GM12878 (cell line): ENCODE measurements at regions not wholly inside any gene's neighbourhood (a gene's known extent, or its start where the extent isn't known, plus 50 kb on each side); places are given as distances from the start of the nearest gene placed in this dataset.

ENCODE experiments used
- ATAC-seq: fragments of 200-7000 bp; cut with Tn5 transposase; 3 replicates; pipeline ENCODE4 v1.9.1; 2020; ENCODE audit warnings: mild to moderate bottlenecking, moderate library complexity
- BruUV-seq: library from RNA; stranded (reverse); fragments of 400-500 nt; replicated peaks from 2 replicates; lab custom pipeline; 2021; lab: Mats Ljungman, UMichigan
- CTCF ChIA-PET: fragments of 300-600 bp; sonication (Branson Sonifier 250); formaldehyde crosslinking; extraction: SDS; loops from one replicate; lab custom pipeline; 2021; ENCODE audit warnings: inconsistent platforms; lab: Yijun Ruan, JAX
- POLR2A ChIA-PET: fragments of 350-600 bp; formaldehyde crosslinking; extraction: SDS; loops from one replicate; lab custom pipeline; 2021; ENCODE audit warnings: inconsistent platforms; lab: Charles Lee
- RAD21 ChIA-PET: fragments of 300-600 bp; sonication (Branson Sonifier 250); formaldehyde crosslinking; loops from one replicate; lab custom pipeline; 2023; ENCODE audit warnings: antibody characterized with exemption; ENCODE audit not compliant: unreplicated experiment; lab: Charles Lee
- SMC1A ChIA-PET: fragments of 300-600 bp; sonication (Branson Sonifier 250); formaldehyde crosslinking; loops from one replicate; lab custom pipeline; 2023; ENCODE audit not compliant: unreplicated experiment, uncharacterized antibody; lab: Charles Lee
- DNase-seq: peaks from one replicate; pipeline ENCODE4 v3.0.0-alpha.2; 2011; ENCODE audit warnings: low read depth, low spot score
- FAIRE-seq: peaks from 3 replicates; lab custom pipeline; 2011; peaks lifted over from hg19 to GRCh38; lab: Jason Lieb, UNC
- H2AFZ ChIP-seq: 2 replicates; pipeline ENCODE4 v1.6.0; 2011; ENCODE audit warnings: low read depth, low read length, control low read depth; ENCODE audit not compliant: control insufficient read depth
- H3K27ac ChIP-seq: 2 replicates; pipeline ENCODE4 v1.5.1; 2011; ENCODE audit warnings: control low read depth; ENCODE audit not compliant: control insufficient read depth, insufficient read depth
- H3K27me3 ChIP-seq, 2 experiments: replicated peaks in 1 of 2; 2 replicates each; pipeline versions ENCODE4 v1.6.0 to v1.6.1; 2011; ENCODE audit warnings: low read length in 1 of 2; ENCODE audit not compliant: control insufficient read depth in 2 of 2, insufficient read depth in 2 of 2
- H3K36me3 ChIP-seq, 2 experiments: 2 replicates each; pipeline ENCODE4 v1.5.1; 2011; ENCODE audit warnings: low read length in 1 of 2; ENCODE audit not compliant: control insufficient read depth in 2 of 2, insufficient read depth in 2 of 2
- H3K4me1 ChIP-seq: 2 replicates; pipeline ENCODE4 v1.6.1; 2011; ENCODE audit warnings: mild to moderate bottlenecking, low read length, moderate library complexity, mixed read lengths; ENCODE audit not compliant: control insufficient read depth, insufficient read depth
- H3K4me2 ChIP-seq: 2 replicates; pipeline ENCODE4 v1.6.0; 2011; ENCODE audit warnings: control low read depth; ENCODE audit not compliant: control insufficient read depth, insufficient read depth
- H3K4me3 ChIP-seq: fragments of 200-600 bp; sonication (generic); 2 replicates; pipeline ENCODE4 v1.5.1; 2016
- H3K79me2 ChIP-seq: 2 replicates; pipeline ENCODE4 v1.6.0; 2011; ENCODE audit warnings: low read length; ENCODE audit not compliant: control insufficient read depth, insufficient read depth
- H3K9ac ChIP-seq: 2 replicates; pipeline ENCODE4 v1.8.0; 2011; ENCODE audit warnings: low read length, control low read depth, mixed read lengths; ENCODE audit not compliant: control insufficient read depth, insufficient read depth
- H3K9me3 ChIP-seq: replicated peaks from 3 replicates; pipeline ENCODE4 v1.5.1; 2011; ENCODE audit warnings: mild to moderate bottlenecking, low read length; ENCODE audit not compliant: control insufficient read depth, insufficient read depth
- H4K20me1 ChIP-seq: 2 replicates; pipeline ENCODE4 v1.6.0; 2011; ENCODE audit not compliant: control insufficient read depth, insufficient read depth
- IKZF1 ChIP-seq: fragments of 450-650 bp; conservative IDR thresholded peaks from 2 replicates; pipeline ENCODE4 v1.6.1; 2017; ENCODE audit warnings: antibody characterized with exemption, mild to moderate bottlenecking
- KDM1A ChIP-seq: fragments of 200-600 bp; sonication (generic); IDR thresholded peaks from 2 replicates; pipeline ENCODE4 v1.6.1; 2016; ENCODE audit warnings: borderline replicate concordance
- NFXL1 ChIP-seq: fragments of 450-650 bp; IDR thresholded peaks from 2 replicates; pipeline ENCODE4 v1.6.1; 2017; ENCODE audit warnings: antibody characterized with exemption, mild to moderate bottlenecking, borderline replicate concordance
- NFYA ChIP-seq: IDR thresholded peaks from 2 replicates; pipeline ENCODE4 v1.6.1; 2011; ENCODE audit warnings: low read depth, mild to moderate bottlenecking, low read length, improper control_type of control experiment, borderline replicate concordance
- POLR2AphosphoS2 ChIP-seq: IDR thresholded peaks from 2 replicates; pipeline ENCODE4 v1.6.1; 2011; ENCODE audit warnings: low read depth, mild to moderate bottlenecking, low read length, improper control_type of control experiment, moderate library complexity
- WGBS: methylation state at CpG from one replicate; pipeline ENCODE4 v1.1.6; 2016; ENCODE audit warnings: low lambda C conversion rate; ENCODE audit not compliant: insufficient replicate concordance, insufficient coverage; ENCODE audit errors: missing lambda C conversion rate; 5-methylcytosine and 5-hydroxymethylcytosine counted together
- in situ Hi-C: fragments of 300-500 bp; cut with MboI; formaldehyde crosslinking; loops from 9 replicates; pipeline ENCODE4 v1.14.3; 2018; ENCODE audit warnings: mixed read lengths
- intact Hi-C: fragments of 100-400 bp; cut with micrococcal nuclease; formaldehyde crosslinking; loops from one replicate; pipeline ENCODE4 v1.14.2; 2022; ENCODE audit not compliant: unreplicated experiment
- TF ChIP-seq, protein P1 (sequence below): fragments of 450-650 bp; IDR thresholded peaks from 2 replicates; pipeline ENCODE4 v1.6.1; 2018; ENCODE audit warnings: mild to moderate bottlenecking, low read depth, moderate library complexity; ENCODE audit not compliant: partially characterized antibody
- TF ChIP-seq, protein P2 (sequence below): IDR thresholded peaks from 2 replicates; pipeline ENCODE4 v1.6.1; 2011; ENCODE audit warnings: borderline replicate concordance, low read depth, mild to moderate bottlenecking, moderate library complexity, low read length; ENCODE audit not compliant: insufficient read depth, poor library complexity, severe bottlenecking
- TF ChIP-seq, protein P3 (sequence below): fragments of 450-650 bp; IDR thresholded peaks from 2 replicates; pipeline ENCODE4 v1.6.1; 2018; ENCODE audit warnings: borderline replicate concordance, mild to moderate bottlenecking; ENCODE audit not compliant: partially characterized antibody
- TF ChIP-seq, protein P4 (sequence below): fragments of 450-650 bp; IDR thresholded peaks from 2 replicates; pipeline ENCODE4 v1.6.1; 2017; ENCODE audit warnings: mild to moderate bottlenecking
- TF ChIP-seq, protein P5 (sequence below): IDR thresholded peaks from 2 replicates; pipeline ENCODE4 v1.6.1; 2012; ENCODE audit warnings: low read depth, low read length, improper control_type of control experiment

DNA sequence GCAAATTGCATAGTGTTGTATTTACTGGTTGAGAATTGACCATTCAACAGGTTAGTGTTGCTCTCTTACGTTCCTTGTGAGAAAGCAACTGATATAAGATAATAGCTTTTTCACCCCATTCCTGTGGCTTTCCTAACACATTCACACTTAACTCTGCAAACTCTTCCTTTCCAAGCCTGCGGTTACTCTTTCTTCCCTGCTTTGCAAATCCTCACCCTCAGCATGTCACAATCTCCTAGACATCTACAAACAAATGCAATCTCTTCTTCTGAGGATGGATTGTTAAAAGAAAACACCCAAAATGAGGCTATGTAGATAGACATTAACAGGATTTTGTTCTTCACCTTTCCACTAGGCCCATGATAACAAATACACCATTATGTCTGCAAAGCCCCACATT lies 771.7 kb upstream of the PCDH7 start:
- ChIA-PET SMC1A (interaction anchor here (1.3 kb wide), 1 partner anchor 17 kb away, joined by 3 read pairs; no protein-coding TSS in a partner anchor), RAD21 (no interaction called here), POLR2A (no interaction called here), CTCF (no interaction called here)
- no peak for ATAC-seq
- H3K9ac ChIP-seq, result no peak overlapping the region
- BruUV-seq, result no TSS peak
- H4K20me1 ChIP-seq, result no peaks in the 10 kb centered on the region
- WGBS, result 16% methylated on average over 2 of the region's 2 CpGs
- no peak overlapping the region for H3K4me2 ChIP-seq
- no peaks in the 10 kb centered on the region for H3K9me3 ChIP-seq
- no peak overlapping the region for H3K4me3 ChIP-seq
- no peak overlapping the region for H2AFZ ChIP-seq
- no peaks in the 10 kb centered on the region for H3K36me3 ChIP-seq
- no peaks in the 10 kb centered on the region for H3K27me3 ChIP-seq
- no peaks in the 10 kb centered on the region for H3K4me1 ChIP-seq
- no peaks in the 10 kb centered on the region for H3K79me2 ChIP-seq
- H3K27ac ChIP-seq, result no peak overlapping the region
- no peak for DNase-seq
- in situ Hi-C loops (no loop called here), intact Hi-C loops (no loop called here)
- TF ChIP-seq POLR2AphosphoS2 (no peak), KDM1A (no peak), IKZF1 (no peak), NFXL1 (no peak), NFYA (no peak)
- TF ChIP-seq, protein P1, sequence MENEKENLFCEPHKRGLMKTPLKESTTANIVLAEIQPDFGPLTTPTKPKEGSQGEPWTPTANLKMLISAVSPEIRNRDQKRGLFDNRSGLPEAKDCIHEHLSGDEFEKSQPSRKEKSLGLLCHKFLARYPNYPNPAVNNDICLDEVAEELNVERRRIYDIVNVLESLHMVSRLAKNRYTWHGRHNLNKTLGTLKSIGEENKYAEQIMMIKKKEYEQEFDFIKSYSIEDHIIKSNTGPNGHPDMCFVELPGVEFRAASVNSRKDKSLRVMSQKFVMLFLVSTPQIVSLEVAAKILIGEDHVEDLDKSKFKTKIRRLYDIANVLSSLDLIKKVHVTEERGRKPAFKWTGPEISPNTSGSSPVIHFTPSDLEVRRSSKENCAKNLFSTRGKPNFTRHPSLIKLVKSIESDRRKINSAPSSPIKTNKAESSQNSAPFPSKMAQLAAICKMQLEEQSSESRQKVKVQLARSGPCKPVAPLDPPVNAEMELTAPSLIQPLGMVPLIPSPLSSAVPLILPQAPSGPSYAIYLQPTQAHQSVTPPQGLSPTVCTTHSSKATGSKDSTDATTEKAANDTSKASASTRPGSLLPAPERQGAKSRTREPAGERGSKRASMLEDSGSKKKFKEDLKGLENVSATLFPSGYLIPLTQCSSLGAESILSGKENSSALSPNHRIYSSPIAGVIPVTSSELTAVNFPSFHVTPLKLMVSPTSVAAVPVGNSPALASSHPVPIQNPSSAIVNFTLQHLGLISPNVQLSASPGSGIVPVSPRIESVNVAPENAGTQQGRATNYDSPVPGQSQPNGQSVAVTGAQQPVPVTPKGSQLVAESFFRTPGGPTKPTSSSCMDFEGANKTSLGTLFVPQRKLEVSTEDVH, result no peak
- TF ChIP-seq, protein P2, sequence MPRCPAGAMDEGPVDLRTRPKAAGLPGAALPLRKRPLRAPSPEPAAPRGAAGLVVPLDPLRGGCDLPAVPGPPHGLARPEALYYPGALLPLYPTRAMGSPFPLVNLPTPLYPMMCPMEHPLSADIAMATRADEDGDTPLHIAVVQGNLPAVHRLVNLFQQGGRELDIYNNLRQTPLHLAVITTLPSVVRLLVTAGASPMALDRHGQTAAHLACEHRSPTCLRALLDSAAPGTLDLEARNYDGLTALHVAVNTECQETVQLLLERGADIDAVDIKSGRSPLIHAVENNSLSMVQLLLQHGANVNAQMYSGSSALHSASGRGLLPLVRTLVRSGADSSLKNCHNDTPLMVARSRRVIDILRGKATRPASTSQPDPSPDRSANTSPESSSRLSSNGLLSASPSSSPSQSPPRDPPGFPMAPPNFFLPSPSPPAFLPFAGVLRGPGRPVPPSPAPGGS, result no peak
- TF ChIP-seq, protein P3, sequence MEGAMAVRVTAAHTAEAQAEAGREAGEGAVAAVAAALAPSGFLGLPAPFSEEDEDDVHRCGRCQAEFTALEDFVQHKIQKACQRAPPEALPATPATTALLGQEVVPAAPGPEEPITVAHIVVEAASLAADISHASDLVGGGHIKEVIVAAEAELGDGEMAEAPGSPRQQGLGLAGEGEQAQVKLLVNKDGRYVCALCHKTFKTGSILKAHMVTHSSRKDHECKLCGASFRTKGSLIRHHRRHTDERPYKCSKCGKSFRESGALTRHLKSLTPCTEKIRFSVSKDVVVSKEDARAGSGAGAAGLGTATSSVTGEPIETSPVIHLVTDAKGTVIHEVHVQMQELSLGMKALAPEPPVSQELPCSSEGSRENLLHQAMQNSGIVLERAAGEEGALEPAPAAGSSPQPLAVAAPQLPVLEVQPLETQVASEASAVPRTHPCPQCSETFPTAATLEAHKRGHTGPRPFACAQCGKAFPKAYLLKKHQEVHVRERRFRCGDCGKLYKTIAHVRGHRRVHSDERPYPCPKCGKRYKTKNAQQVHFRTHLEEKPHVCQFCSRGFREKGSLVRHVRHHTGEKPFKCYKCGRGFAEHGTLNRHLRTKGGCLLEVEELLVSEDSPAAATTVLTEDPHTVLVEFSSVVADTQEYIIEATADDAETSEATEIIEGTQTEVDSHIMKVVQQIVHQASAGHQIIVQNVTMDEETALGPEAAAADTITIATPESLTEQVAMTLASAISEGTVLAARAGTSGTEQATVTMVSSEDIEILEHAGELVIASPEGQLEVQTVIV, result no peak
- TF ChIP-seq, protein P4, sequence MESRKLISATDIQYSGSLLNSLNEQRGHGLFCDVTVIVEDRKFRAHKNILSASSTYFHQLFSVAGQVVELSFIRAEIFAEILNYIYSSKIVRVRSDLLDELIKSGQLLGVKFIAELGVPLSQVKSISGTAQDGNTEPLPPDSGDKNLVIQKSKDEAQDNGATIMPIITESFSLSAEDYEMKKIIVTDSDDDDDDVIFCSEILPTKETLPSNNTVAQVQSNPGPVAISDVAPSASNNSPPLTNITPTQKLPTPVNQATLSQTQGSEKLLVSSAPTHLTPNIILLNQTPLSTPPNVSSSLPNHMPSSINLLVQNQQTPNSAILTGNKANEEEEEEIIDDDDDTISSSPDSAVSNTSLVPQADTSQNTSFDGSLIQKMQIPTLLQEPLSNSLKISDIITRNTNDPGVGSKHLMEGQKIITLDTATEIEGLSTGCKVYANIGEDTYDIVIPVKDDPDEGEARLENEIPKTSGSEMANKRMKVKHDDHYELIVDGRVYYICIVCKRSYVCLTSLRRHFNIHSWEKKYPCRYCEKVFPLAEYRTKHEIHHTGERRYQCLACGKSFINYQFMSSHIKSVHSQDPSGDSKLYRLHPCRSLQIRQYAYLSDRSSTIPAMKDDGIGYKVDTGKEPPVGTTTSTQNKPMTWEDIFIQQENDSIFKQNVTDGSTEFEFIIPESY, result no peak
- TF ChIP-seq, protein P5, sequence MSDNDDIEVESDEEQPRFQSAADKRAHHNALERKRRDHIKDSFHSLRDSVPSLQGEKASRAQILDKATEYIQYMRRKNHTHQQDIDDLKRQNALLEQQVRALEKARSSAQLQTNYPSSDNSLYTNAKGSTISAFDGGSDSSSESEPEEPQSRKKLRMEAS, result no peak
- no peak for FAIRE-seq
